Spleen (tissue), 11 donors: ENCODE measurements at regions not wholly inside any gene's neighbourhood (a gene's known extent, or its start where the extent isn't known, plus 50 kb on each side); places are given as distances from the start of the nearest gene placed in this dataset.

Experiments used
- DNase-seq: peaks from one replicate; pipeline ENCODE4 v3.0.0-alpha.2; 2020
- H3K27ac ChIP-seq, 8 donors: fragments of 200-600 bp; sonication (generic) in 7 of 8; 1 replicate in 4 of 8; 2 replicates in 4 of 8; pipeline versions ENCODE4 v1.5.0 to v1.8.0; 2016 to 2021; ENCODE audit warnings: inconsistent platforms in 4 of 8, mild to moderate bottlenecking in 4 of 8, moderate library complexity in 1 of 8
- H3K27me3 ChIP-seq, 7 donors: fragments of 200-600 bp; sonication (generic) in 6 of 7; replicated peaks in 1 of 7; 1 replicate in 4 of 7; 2 replicates in 3 of 7; pipeline versions ENCODE4 v1.5.0 to v1.8.0; 2016 to 2021; ENCODE audit warnings: inconsistent platforms in 3 of 7, mild to moderate bottlenecking in 1 of 7
- H3K36me3 ChIP-seq, 6 donors: fragments of 200-600 bp; sonication (generic) in 5 of 6; 1 replicate in 4 of 6; 2 replicates in 2 of 6; pipeline versions ENCODE4 v1.5.0 to v1.8.0; 2016 to 2021; ENCODE audit warnings: inconsistent platforms in 2 of 6
- H3K4me1 ChIP-seq, 6 donors: fragments of 200-600 bp; sonication (generic) in 5 of 6; 1 replicate in 3 of 6; 2 replicates in 3 of 6; pipeline versions ENCODE4 v1.5.0 to v1.8.0; 2016 to 2021; ENCODE audit warnings: inconsistent platforms in 3 of 6
- H3K4me3 ChIP-seq, 8 donors: fragments of 200-600 bp; sonication (generic) in 7 of 8; 1 replicate in 4 of 8; 2 replicates in 4 of 8; pipeline versions ENCODE4 v1.5.0 to v1.8.0; 2016 to 2021; ENCODE audit warnings: inconsistent platforms in 4 of 8, mild to moderate bottlenecking in 4 of 8, moderate library complexity in 2 of 8
- H3K9me3 ChIP-seq, 8 donors: fragments of 200-600 bp; sonication (generic) in 7 of 8; 1 replicate in 4 of 8; 2 replicates in 4 of 8; pipeline versions ENCODE4 v1.5.0 to v1.8.0; 2016 to 2021; ENCODE audit warnings: inconsistent platforms in 4 of 8
- CTCF ChIP-seq, 11 experiments: fragments of 200-600 bp in 7 of 11; fragments of 450-650 bp in 4 of 11; sonication (generic) in 4 of 11; IDR thresholded peaks in 8 of 11; conservative IDR thresholded peaks in 3 of 11; 1 replicate in 7 of 11; 2 replicates in 4 of 11; pipeline versions ENCODE4 v1.4.0 to v1.8.0; 2016 to 2021; ENCODE audit warnings: antibody characterized with exemption in 11 of 11, inconsistent platforms in 4 of 11, mild to moderate bottlenecking in 1 of 11
- POLR2A ChIP-seq, 3 donors: fragments of 450-650 bp; IDR thresholded peaks; one replicate each; pipeline ENCODE4 v1.5.1; 2017; ENCODE audit warnings: antibody characterized with exemption in 3 of 3, mild to moderate bottlenecking in 1 of 3
- POLR2AphosphoS5 ChIP-seq, 3 donors: sonication (generic); formaldehyde crosslinking; IDR thresholded peaks; one replicate each; pipeline ENCODE4 v1.5.1; 2017; ENCODE audit warnings: antibody characterized with exemption in 3 of 3
- WGBS, 5 donors: extraction: QIAGEN DNeasy Blood & Tissue Kit in 3 of 5; methylation state at CpG; one replicate each; pipeline versions ENCODE4 v1.1.5 to v1.1.7; 2013 to 2018; 5-methylcytosine and 5-hydroxymethylcytosine counted together
- intact Hi-C: fragments of 100-400 bp; cut with DNase I; formaldehyde crosslinking; loops from one replicate; pipeline ENCODE4 v1.15.0; 2023; ENCODE audit warnings: low total_unique reads
- donor health status: healthy with polysubstance abuse.
- donor health status: DM: no; HTN: no; CAD: no; lungs with moderate emphysema.
- donor health status: DM: no; HTN: no; CAD: no.
- donor health status: Bipolar disorder and iron deficiency.
- donor health status: healthy.
- donor health status: DM: no; HTN: no; CAD: no.
- donor health status: DM: yes; HTN: yes; CAD: no.

- no peaks in the 10 kb centered on the region for H3K36me3 ChIP-seq
- H3K4me3 ChIP-seq, result no peak overlapping the region
- peaks cover 0 to 56% (median 21%) of the 10 kb centered on the region in 7 donors for H3K27me3 ChIP-seq
- peaks cover 0 to 23% (median 7%) of the 10 kb centered on the region in 6 donors for H3K4me1 ChIP-seq
- no peak overlapping the region for H3K27ac ChIP-seq
- TF ChIP-seq CTCF (IDR thresholded peaks at IDR 0.05 in 8 of 11, conservative IDR thresholded peaks at IDR 0.05 in 3 of 11), result no peak
- TF ChIP-seq POLR2A (IDR thresholded peaks at IDR 0.05), result no peak
- no peak for TF ChIP-seq POLR2AphosphoS5 (IDR thresholded peaks at IDR 0.05)
- H3K9me3 ChIP-seq, result peaks cover 0 to 3% (median 0%) of the 10 kb centered on the region in 8 donors
- DNase-seq, result no peak
- WGBS, 5 donors, result 77 to 85% (median 84%) methylated on average over 6 of the region's 6 CpGs
- intact Hi-C loops, result no loop called here
These were observed 336.6 kb upstream of the THRB start for GRCh38 chr3:24831221-24831620.

GRCh38 chr3:24832891-24833290, 338.2 kb upstream of the THRB start:
- Histone ChIP-seq H3K4me1 (peaks cover 0 to 23% (median 7%) of the 10 kb centered on the region in 6 donors), H3K9me3 (peaks cover 0 to 3% (median 0%) of the 10 kb centered on the region in 8 donors), H3K27ac (no peak overlapping the region), H3K27me3 (peaks cover 0 to 39% (median 19%) of the 10 kb centered on the region in 7 donors), H3K4me3 (no peak overlapping the region), H3K36me3 (no peaks in the 10 kb centered on the region)
- intact Hi-C loops, result no loop called here
- TF ChIP-seq CTCF (IDR thresholded peaks at IDR 0.05 in 8 of 11, conservative IDR thresholded peaks at IDR 0.05 in 3 of 11) (no peak), POLR2A (IDR thresholded peaks at IDR 0.05) (no peak), POLR2AphosphoS5 (IDR thresholded peaks at IDR 0.05) (no peak)
- no peak for DNase-seq
- WGBS, 5 donors, result 68 to 84% (median 76%) methylated on average over 5 of the region's 5 CpGs

DNA sequence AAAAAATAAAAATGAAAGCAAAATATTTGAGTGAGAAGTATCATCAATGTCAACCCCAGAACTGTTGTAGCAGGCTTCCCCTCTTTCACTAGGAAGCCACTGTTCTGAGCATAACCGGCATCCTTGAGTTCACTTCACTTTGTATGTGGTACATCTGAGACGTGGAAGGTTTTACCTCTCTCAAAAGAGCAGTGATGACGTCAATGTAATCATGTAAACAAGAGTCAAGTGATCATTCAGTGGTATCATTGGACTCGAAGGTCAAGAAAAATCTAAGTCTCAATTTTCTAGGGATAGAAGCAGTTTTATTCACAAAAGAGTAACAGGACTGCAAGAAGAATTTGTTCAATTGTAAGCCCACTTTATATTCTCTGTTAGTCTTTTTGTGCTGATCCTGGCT, 339.8 kb upstream of the THRB start:
- Histone ChIP-seq H3K4me3 (no peak overlapping the region), H3K9me3 (no peaks in the 10 kb centered on the region), H3K27ac (no peak overlapping the region), H3K4me1 (peaks cover 0 to 12% (median 6%) of the 10 kb centered on the region in 6 donors), H3K36me3 (no peaks in the 10 kb centered on the region), H3K27me3 (peaks cover 0 to 24% (median 9%) of the 10 kb centered on the region in 7 donors)
- intact Hi-C loops, result no loop called here
- TF ChIP-seq POLR2AphosphoS5 (IDR thresholded peaks at IDR 0.05) (no peak), POLR2A (IDR thresholded peaks at IDR 0.05) (no peak)
- 78 to 86% (median 82%) methylated on average over 4 of the region's 4 CpGs for WGBS, 5 donors
- no peak for DNase-seq

- peaks cover 0 to 13% (median 5%) of the 10 kb centered on the region in 7 donors for H3K27me3 ChIP-seq
- H3K27ac ChIP-seq, result no peak overlapping the region
- H3K9me3 ChIP-seq, result no peaks in the 10 kb centered on the region
- H3K4me3 ChIP-seq, result no peak overlapping the region
- peaks cover 0 to 2% (median 0%) of the 10 kb centered on the region in 6 donors for H3K4me1 ChIP-seq
- TF ChIP-seq POLR2A (IDR thresholded peaks at IDR 0.05) (no peak), CTCF (IDR thresholded peaks at IDR 0.05 in 8 of 11, conservative IDR thresholded peaks at IDR 0.05 in 3 of 11) (no peak), POLR2AphosphoS5 (IDR thresholded peaks at IDR 0.05) (no peak)
- H3K36me3 ChIP-seq, result no peaks in the 10 kb centered on the region
- WGBS, 5 donors, result 79 to 88% (median 86%) methylated on average over 4 of the region's 4 CpGs
- intact Hi-C loops, result no loop called here
- no peak for DNase-seq
These were observed 340.9 kb upstream of the THRB start for GRCh38 chr3:24835510-24835909.

DNA sequence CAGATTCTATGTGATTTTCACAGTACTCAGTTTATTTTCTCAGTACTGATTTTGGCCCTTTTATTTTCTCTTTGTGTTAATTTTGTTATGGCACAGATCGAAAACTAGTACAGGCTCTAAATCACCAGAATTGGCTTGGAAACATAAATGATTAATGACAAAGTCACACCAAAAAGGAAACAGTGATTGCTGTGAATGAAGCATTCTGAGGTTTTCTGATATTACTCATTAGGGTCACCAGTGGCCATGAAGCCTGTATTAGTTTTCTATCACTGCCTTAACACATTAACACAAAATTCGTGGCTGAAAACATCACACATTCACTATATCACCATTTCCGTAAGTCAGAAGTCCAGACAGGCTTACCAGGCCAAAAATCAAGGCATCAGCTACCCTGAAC, 343.0 kb upstream of the THRB start:
- no peak for TF ChIP-seq POLR2A (IDR thresholded peaks at IDR 0.05)
- no peak for TF ChIP-seq POLR2AphosphoS5 (IDR thresholded peaks at IDR 0.05)
- no peak for TF ChIP-seq CTCF (IDR thresholded peaks at IDR 0.05 in 8 of 11, conservative IDR thresholded peaks at IDR 0.05 in 3 of 11)
- intact Hi-C loops, result no loop called here
- DNase-seq, result no peak
- no peaks in the 10 kb centered on the region for H3K36me3 ChIP-seq
- H3K9me3 ChIP-seq, result no peaks in the 10 kb centered on the region
- no peak overlapping the region for H3K27ac ChIP-seq
- 64 to 77% (median 74%) methylated on average over 3 of the region's 3 CpGs for WGBS, 5 donors
- H3K4me1 ChIP-seq, result no peaks in the 10 kb centered on the region
- H3K4me3 ChIP-seq, result no peak overlapping the region
- H3K27me3 ChIP-seq, result no peaks in the 10 kb centered on the region
